Right lobe of liver (tissue), 4 donors: ENCODE measurements at regions not wholly inside any gene's neighbourhood (a gene's known extent, or its start where the extent isn't known, plus 50 kb on each side); places are given as distances from the start of the nearest gene placed in this dataset.

Experiments
- CTCF ChIP-seq, 4 donors: fragments of 200-600 bp in 3 of 4; fragments of 450-650 bp in 1 of 4; IDR thresholded peaks; one replicate each; pipeline versions ENCODE4 v1.5.1 to v1.8.0; 2016 to 2022; ENCODE audit warnings: antibody characterized with exemption in 4 of 4, mild to moderate bottlenecking in 2 of 4
- POLR2A ChIP-seq: fragments of 450-650 bp; IDR thresholded peaks from one replicate; pipeline ENCODE4 v1.6.1; 2017; ENCODE audit warnings: antibody characterized with exemption, mild to moderate bottlenecking
- donor health status: DM: no; HTN: no; CAD: no.
- donor health status: DM: no; HTN: no; CAD: no.
- donor health status: DM: no; HTN: yes; CAD: no.

- TF ChIP-seq CTCF (IDR thresholded peaks at IDR 0.05) (no peak), POLR2A (no peak)
Observed at GRCh38 chr3:194832346-194833104, 146.8 kb downstream of the FAM43A start.
